Uterus (tissue), 2 donors: ENCODE measurements at regions not wholly inside any gene's neighbourhood (a gene's known extent, or its start where the extent isn't known, plus 50 kb on each side); places are given as distances from the start of the nearest gene placed in this dataset.

Source experiments
- CTCF ChIP-seq, 4 experiments: fragments of 200-600 bp in 2 of 4; fragments of 450-650 bp in 2 of 4; sonication (generic) in 2 of 4; IDR thresholded peaks; one replicate each; pipeline ENCODE4 v1.5.1; 2016 to 2019; ENCODE audit warnings: antibody characterized with exemption in 4 of 4, mild to moderate bottlenecking in 2 of 4, moderate library complexity in 1 of 4
- POLR2A ChIP-seq, 2 donors: fragments of 450-650 bp; IDR thresholded peaks; one replicate each; pipeline ENCODE4 v1.6.1; 2016; ENCODE audit warnings: antibody characterized with exemption in 2 of 2, mild to moderate bottlenecking in 1 of 2, moderate library complexity in 1 of 2

- TF ChIP-seq CTCF (IDR thresholded peaks at IDR 0.05) (no peak), POLR2A (IDR thresholded peaks at IDR 0.05) (no peak)
Measured at GRCh38 chr11:115769891-115770290, 265.7 kb upstream of the CADM1 start.
